ENCODE measurements at regions not wholly inside any gene's neighbourhood (a gene's known extent, or its start where the extent isn't known, plus 50 kb on each side); places are given as distances from the start of the nearest gene placed in this dataset.

GRCh38 chr19:23528376-23528775, 133.1 kb upstream of the ZNF91 start:
- TF ChIP-seq, protein P1, sequence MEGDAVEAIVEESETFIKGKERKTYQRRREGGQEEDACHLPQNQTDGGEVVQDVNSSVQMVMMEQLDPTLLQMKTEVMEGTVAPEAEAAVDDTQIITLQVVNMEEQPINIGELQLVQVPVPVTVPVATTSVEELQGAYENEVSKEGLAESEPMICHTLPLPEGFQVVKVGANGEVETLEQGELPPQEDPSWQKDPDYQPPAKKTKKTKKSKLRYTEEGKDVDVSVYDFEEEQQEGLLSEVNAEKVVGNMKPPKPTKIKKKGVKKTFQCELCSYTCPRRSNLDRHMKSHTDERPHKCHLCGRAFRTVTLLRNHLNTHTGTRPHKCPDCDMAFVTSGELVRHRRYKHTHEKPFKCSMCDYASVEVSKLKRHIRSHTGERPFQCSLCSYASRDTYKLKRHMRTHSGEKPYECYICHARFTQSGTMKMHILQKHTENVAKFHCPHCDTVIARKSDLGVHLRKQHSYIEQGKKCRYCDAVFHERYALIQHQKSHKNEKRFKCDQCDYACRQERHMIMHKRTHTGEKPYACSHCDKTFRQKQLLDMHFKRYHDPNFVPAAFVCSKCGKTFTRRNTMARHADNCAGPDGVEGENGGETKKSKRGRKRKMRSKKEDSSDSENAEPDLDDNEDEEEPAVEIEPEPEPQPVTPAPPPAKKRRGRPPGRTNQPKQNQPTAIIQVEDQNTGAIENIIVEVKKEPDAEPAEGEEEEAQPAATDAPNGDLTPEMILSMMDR (conservative IDR thresholded peaks at IDR 0.05; ENCODE audit: low read depth in 2 of 2): no peak
- TF ChIP-seq EZH2 (IDR thresholded peaks at IDR 0.05; ENCODE audit: low read depth, unreplicated experiment): no peak
